ENCODE measurements at regions not wholly inside any gene's neighbourhood (a gene's known extent, or its start where the extent isn't known, plus 50 kb on each side); places are given as distances from the start of the nearest gene placed in this dataset.

DNA sequence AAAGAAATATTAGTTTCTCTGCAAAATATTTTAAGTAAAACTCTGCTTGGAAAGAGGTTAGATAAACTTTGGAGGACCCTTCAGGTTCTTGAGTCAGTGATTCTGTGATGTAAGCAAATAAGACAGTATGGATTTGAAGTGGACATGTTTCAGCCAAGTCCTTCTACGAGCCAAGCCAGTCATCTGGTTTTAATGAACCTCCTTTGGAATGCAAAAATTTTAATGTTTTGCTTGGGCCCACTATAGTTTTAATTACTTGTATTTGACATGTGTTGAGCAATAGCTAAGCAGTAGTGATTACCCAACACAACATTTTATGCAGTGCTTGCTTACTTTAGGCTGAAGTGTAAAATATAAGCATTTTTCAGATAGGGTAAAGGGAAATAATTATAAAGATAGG is 296.3 kb upstream of the SEMA3D start:
- no peak overlapping the region for H3K4me3 ChIP-seq (replicated peaks in 1 of 2; ENCODE audit: low read depth in 2 of 2, low read length in 2 of 2)
- DNase-seq (ENCODE audit: low read depth in 2 of 2): peak in 1 of 2 donors; percentile 86
- TF ChIP-seq, protein P1, sequence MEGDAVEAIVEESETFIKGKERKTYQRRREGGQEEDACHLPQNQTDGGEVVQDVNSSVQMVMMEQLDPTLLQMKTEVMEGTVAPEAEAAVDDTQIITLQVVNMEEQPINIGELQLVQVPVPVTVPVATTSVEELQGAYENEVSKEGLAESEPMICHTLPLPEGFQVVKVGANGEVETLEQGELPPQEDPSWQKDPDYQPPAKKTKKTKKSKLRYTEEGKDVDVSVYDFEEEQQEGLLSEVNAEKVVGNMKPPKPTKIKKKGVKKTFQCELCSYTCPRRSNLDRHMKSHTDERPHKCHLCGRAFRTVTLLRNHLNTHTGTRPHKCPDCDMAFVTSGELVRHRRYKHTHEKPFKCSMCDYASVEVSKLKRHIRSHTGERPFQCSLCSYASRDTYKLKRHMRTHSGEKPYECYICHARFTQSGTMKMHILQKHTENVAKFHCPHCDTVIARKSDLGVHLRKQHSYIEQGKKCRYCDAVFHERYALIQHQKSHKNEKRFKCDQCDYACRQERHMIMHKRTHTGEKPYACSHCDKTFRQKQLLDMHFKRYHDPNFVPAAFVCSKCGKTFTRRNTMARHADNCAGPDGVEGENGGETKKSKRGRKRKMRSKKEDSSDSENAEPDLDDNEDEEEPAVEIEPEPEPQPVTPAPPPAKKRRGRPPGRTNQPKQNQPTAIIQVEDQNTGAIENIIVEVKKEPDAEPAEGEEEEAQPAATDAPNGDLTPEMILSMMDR (IDR thresholded peaks at IDR 0.05; ENCODE audit: low read depth, low read length): no peak

DNA sequence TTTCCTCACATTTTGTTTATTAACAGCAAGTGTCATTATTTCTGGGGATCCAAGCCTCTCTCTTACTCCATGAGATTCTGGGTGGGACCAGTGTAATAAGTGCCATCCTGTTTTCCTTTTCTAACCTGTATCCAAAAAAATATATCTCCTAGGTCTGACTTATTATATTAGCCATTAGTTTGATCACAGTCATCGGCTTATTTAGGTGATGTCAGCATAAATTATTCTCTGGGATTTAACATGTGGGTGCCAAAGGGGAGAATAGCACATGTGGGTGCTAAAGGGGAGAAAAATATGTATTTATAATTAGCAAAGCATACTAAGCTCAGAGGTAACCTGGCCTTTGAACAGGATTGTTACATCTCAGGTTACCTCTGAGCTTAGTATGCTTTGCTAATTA is 293.8 kb upstream of the SEMA3D start:
- no peak overlapping the region for H3K4me3 ChIP-seq (replicated peaks in 1 of 2; ENCODE audit: low read depth in 2 of 2, low read length in 2 of 2)
- DNase-seq (ENCODE audit: low read depth in 2 of 2): no peak
- TF ChIP-seq, protein P1 (IDR thresholded peaks at IDR 0.05; ENCODE audit: low read depth, low read length): no peak

DNA sequence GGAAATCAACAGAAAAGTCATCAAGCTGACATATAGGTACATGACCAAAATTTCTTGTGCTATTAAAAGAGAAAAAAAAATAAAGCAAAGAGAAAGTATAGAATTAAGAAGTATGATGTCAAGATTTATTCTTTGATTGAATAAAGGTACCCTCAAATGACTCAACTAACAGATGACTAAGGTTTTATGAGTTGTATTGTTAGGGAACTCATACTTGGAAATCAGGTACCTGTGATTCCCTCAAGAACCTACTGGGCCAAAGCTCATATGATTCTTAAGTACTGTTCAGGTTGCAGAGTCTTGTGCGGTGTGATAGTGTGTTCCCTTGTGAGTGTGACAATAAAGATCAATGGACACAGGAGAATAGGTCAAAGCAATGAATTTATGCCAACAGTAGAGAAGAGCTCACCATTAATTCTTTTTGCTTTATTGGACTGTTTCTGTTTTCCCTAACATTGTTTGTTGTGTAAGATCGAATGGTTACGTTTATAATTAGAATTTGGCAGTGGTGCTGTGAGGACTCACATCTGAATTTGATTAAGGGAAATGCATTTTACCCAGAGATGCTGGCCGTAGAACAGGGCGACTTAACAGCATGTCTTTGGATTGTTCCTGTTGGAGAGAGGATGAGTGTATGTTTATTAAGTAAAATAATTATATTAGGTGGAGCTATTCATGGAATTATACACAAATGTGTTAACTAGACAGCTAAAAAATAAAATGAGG is 293.2 kb upstream of the SEMA3D start:
- H3K4me3 ChIP-seq (replicated peaks in 1 of 2; ENCODE audit: low read depth in 2 of 2, low read length in 2 of 2): no peak overlapping the region
- TF ChIP-seq, protein P1 (IDR thresholded peaks at IDR 0.05; ENCODE audit: low read depth, low read length): no peak
- peak in 1 of 2 donors; percentile 67 for DNase-seq (ENCODE audit: low read depth in 2 of 2)

DNA sequence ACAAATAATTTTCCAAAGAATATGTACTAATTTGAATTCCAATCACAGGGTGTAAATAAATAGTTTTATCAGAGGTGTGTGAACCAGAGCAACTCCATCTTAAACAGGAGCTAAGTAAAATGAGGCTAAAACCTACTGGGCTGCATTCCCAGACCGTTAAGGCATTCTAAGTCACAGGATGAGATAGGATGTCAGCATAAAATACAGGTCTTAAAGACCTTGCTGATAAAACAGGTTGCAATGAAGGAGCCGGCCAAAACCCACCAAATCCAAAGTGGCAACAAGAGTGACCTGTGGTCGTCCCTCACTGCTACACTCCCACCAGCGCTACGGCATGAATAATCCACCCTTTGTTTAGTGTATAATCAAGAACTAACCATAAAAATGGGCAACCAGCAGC is 291.7 kb upstream of the SEMA3D start:
- no peak overlapping the region for H3K4me3 ChIP-seq (replicated peaks in 1 of 2; ENCODE audit: low read depth in 2 of 2, low read length in 2 of 2)
- no peak for DNase-seq (ENCODE audit: low read depth in 2 of 2)
- TF ChIP-seq, protein P1 (IDR thresholded peaks at IDR 0.05; ENCODE audit: low read depth, low read length): no peak

DNA sequence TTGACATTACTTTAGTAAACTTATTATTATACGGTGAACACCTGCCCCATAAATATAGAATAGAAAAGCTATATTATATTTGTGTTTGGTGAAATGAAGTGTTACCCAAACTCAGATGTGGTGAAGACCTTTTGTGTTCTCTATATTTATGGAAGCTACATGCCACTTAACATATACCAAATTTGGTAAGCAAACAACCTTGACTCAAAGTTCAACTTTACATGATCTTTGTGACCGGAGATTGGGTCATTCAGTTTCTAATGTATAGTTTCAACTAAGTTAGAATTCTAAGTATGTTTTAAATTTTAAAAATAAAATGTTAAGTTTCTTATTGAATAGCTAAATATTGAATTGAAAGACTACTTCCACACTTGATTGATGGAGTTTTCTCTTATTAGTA is 288.6 kb upstream of the SEMA3D start:
- TF ChIP-seq, protein P1 (IDR thresholded peaks at IDR 0.05; ENCODE audit: low read depth, low read length): no peak
- DNase-seq (ENCODE audit: low read depth in 2 of 2): no peak
- H3K4me3 ChIP-seq (replicated peaks in 1 of 2; ENCODE audit: low read depth in 2 of 2, low read length in 2 of 2): no peak overlapping the region

DNA sequence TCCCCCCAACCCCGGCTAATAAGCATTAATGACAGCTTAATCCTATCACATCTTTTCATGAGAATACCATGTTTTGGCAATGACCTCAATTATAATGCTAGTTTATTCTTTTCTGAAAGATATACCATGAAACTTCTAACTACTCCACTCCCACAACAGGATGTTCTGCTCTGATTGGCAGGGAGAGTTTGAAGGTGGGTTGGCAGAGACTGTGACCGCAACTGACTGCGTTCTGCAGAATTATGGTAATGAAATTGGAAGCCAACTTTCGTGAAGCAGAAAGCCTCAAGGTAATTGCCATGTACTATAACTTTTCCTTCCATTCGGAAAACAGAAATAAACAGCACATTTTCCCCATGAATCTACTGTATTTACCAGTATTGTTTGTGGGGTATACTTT is 288.2 kb upstream of the SEMA3D start:
- no peak for DNase-seq (ENCODE audit: low read depth in 2 of 2)
- TF ChIP-seq, protein P1 (IDR thresholded peaks at IDR 0.05; ENCODE audit: low read depth, low read length): no peak
- H3K4me3 ChIP-seq (replicated peaks in 1 of 2; ENCODE audit: low read depth in 2 of 2, low read length in 2 of 2): no peak overlapping the region

DNA sequence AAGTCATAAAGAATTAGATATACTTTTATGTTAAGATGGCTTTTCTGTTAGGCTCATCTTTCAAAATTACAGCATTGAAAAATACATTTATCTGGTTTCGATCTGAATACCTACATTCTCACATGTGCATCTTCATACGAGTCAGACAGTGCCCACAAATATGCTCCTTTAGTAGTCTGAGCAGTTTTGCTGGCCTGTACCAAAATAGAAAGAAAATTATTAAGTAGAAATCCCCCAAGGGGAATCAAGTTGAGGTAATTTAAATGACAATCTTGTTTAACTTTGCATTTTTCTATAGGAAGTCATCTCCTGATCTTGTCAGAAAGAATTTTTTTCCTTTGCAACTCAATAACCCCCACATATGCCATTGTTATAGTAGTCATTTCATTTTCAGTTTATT is 287.4 kb upstream of the SEMA3D start:
- TF ChIP-seq, protein P1 (IDR thresholded peaks at IDR 0.05; ENCODE audit: low read depth, low read length): no peak
- H3K4me3 ChIP-seq (replicated peaks in 1 of 2; ENCODE audit: low read depth in 2 of 2, low read length in 2 of 2): no peak overlapping the region
- no peak for DNase-seq (ENCODE audit: low read depth in 2 of 2)

All from cardiac fibroblast (primary cell).